ENCODE measurements at regions not wholly inside any gene's neighbourhood (a gene's known extent, or its start where the extent isn't known, plus 50 kb on each side); places are given as distances from the start of the nearest gene placed in this dataset.

GRCh38 chrX:8869812-8870211 lies 68.6 kb upstream of the FAM9A start:
- no peak for DNase-seq (ENCODE audit: low read depth in 2 of 2)

- no peak for DNase-seq (ENCODE audit: low read depth in 2 of 2)
These were observed 67.7 kb upstream of the FAM9A start for GRCh38 chrX:8868906-8869305.

- DNase-seq (ENCODE audit: low read depth in 2 of 2) = no peak
These were observed 67.0 kb upstream of the FAM9A start for GRCh38 chrX:8868070-8868773.

GRCh38 chrX:8867406-8867805 lies 66.2 kb upstream of the FAM9A start:
- DNase-seq (ENCODE audit: low read depth in 2 of 2) = no peak

- DNase-seq (ENCODE audit: low read depth in 2 of 2) = no peak
These were observed 63.0 kb upstream of the FAM9A start for GRCh38 chrX:8864161-8864560.

- no peak for DNase-seq (ENCODE audit: low read depth in 2 of 2)
These were observed 60.7 kb upstream of the FAM9A start for GRCh38 chrX:8861908-8862307.

- no peak for DNase-seq (ENCODE audit: low read depth in 2 of 2)
These were observed 50.2 kb upstream of the FAM9A start for GRCh38 chrX:8851231-8851886.
